Femur (tissue), 1 donor: ENCODE measurements at regions not wholly inside any gene's neighbourhood (a gene's known extent, or its start where the extent isn't known, plus 50 kb on each side); places are given as distances from the start of the nearest gene placed in this dataset.

Source experiments
- DNase-seq: peaks from one replicate; pipeline ENCODE4 v3.0.0-alpha.2; 2017

GRCh38 chr6:144582939-144583613, 297.9 kb downstream of the UTRN start:
- DNase-seq = peak; percentile 65

- no peak for DNase-seq
These were observed 298.4 kb downstream of the UTRN start for GRCh38 chr6:144583614-144583954.

GRCh38 chr6:144585217-144585814, 300.2 kb downstream of the UTRN start:
- DNase-seq = no peak

GRCh38 chr6:144586986-144587385, 301.9 kb downstream of the UTRN start:
- no peak for DNase-seq

- no peak for DNase-seq
These were observed 303.7 kb downstream of the UTRN start for GRCh38 chr6:144588697-144589325.

GRCh38 chr6:144590532-144590931, 305.4 kb downstream of the UTRN start:
- DNase-seq = no peak

- no peak for DNase-seq
These were observed 308.3 kb downstream of the UTRN start for GRCh38 chr6:144593392-144593791.

- no peak for DNase-seq
These were observed 309.4 kb downstream of the UTRN start for GRCh38 chr6:144594585-144594984.

GRCh38 chr6:144595266-144595665, 310.1 kb downstream of the UTRN start:
- DNase-seq = no peak

- no peak for DNase-seq
These were observed 312.4 kb downstream of the UTRN start for GRCh38 chr6:144597511-144597910.

GRCh38 chr6:144599615-144600014, 314.5 kb downstream of the UTRN start:
- no peak for DNase-seq

GRCh38 chr6:144601221-144601620, 316.1 kb downstream of the UTRN start:
- DNase-seq = no peak

- DNase-seq = no peak
These were observed 317.5 kb downstream of the UTRN start for GRCh38 chr6:144602523-144603180.

GRCh38 chr6:144606083-144606482, 320.9 kb downstream of the UTRN start:
- DNase-seq = no peak

- DNase-seq = no peak
These were observed 323.0 kb downstream of the UTRN start for GRCh38 chr6:144607998-144608735.

- no peak for DNase-seq
These were observed 327.7 kb downstream of the UTRN start for GRCh38 chr6:144612811-144613210.

- DNase-seq = no peak
These were observed 328.7 kb downstream of the UTRN start for GRCh38 chr6:144613859-144614258.

- DNase-seq = no peak
These were observed 330.7 kb downstream of the UTRN start for GRCh38 chr6:144615870-144616269.

GRCh38 chr6:144617191-144617590, 332.1 kb downstream of the UTRN start:
- no peak for DNase-seq

GRCh38 chr6:144617708-144618107, 332.6 kb downstream of the UTRN start:
- no peak for DNase-seq

- DNase-seq = no peak
These were observed 334.8 kb downstream of the UTRN start for GRCh38 chr6:144619966-144620365.

- DNase-seq = no peak
These were observed 336.2 kb downstream of the UTRN start for GRCh38 chr6:144621332-144621731.

GRCh38 chr6:144624246-144624645, 339.1 kb downstream of the UTRN start:
- no peak for DNase-seq
